ENCODE measurements at regions not wholly inside any gene's neighbourhood (a gene's known extent, or its start where the extent isn't known, plus 50 kb on each side); places are given as distances from the start of the nearest gene placed in this dataset.
A peak's percentile ranks its signal among the peaks of the same experiment; 100 is the strongest.

DNA sequence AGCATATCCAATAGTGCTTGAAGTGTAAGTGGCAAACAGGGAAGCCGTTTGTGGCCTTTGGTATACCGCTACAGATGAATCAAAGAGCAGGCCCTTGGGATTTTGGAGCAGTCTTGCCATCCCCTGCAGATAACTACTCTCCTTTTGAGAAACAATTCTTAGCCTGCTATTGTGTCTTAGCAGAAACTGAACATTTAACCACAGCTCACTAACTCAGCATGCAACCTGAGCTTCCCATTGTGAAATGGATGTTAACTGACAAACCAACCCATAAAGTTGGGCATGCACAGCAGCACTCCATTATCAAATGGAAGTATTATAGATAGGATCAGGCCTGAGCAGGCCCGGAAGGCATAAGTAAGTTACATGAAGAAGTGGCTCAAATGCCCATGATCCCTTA, 315.3 kb upstream of the PTGER4 start:
- 94% methylated on average over 3 of the region's 3 CpGs for WGBS
- H3K4me3 ChIP-seq (ENCODE audit: low read length) = no peak overlapping the region
- no peak for ATAC-seq

DNA sequence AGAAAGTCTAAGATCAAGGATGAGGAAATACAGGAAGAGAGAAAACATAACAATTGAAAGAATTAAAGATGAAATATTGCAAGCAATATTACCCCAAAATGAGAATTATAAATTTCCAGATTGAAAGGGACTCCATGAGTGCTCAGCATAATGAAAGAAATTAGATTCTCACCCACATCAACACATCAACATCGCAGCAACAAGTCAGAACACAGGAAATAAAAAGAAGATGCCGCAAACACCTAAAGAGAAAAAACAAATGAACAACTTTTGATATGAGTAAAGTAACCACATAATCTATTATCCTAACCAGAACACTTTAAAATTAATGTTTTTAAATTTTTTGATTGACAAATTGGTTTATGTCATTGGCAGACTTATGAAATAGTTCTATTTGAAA, 318.3 kb upstream of the PTGER4 start:
- Histone ChIP-seq H3K27ac (ENCODE audit: low read length) (no peak overlapping the region), H3K9me3 (ENCODE audit: control insufficient read depth, low read length) (peaks cover 5% of the 10 kb centered on the region), H3K27me3 (ENCODE audit: control insufficient read depth, insufficient read depth) (no peaks in the 10 kb centered on the region), H3K4me1 (ENCODE audit: control insufficient read depth, insufficient read depth, low read length) (peaks cover 1% of the 10 kb centered on the region), H3K4me3 (ENCODE audit: low read length) (no peak overlapping the region)
- ATAC-seq (no peak), DNase-seq (no peak)
- 96% methylated on average over 2 of the region's 2 CpGs for WGBS
- intact Hi-C loops (cut with DNase I) = no loop called here

More for the DNA sequence above, 315.3 kb upstream of the PTGER4 start:
- Histone ChIP-seq H3K4me1 (ENCODE audit: control insufficient read depth, insufficient read depth, low read length) (peaks cover 1% of the 10 kb centered on the region), H3K27me3 (ENCODE audit: control insufficient read depth, insufficient read depth) (no peaks in the 10 kb centered on the region), H3K9me3 (ENCODE audit: control insufficient read depth, low read length) (peaks cover 5% of the 10 kb centered on the region), H3K27ac (ENCODE audit: low read length) (no peak overlapping the region)
- DNase-seq = no peak
- intact Hi-C loops (cut with DNase I) = no loop called here

DNA sequence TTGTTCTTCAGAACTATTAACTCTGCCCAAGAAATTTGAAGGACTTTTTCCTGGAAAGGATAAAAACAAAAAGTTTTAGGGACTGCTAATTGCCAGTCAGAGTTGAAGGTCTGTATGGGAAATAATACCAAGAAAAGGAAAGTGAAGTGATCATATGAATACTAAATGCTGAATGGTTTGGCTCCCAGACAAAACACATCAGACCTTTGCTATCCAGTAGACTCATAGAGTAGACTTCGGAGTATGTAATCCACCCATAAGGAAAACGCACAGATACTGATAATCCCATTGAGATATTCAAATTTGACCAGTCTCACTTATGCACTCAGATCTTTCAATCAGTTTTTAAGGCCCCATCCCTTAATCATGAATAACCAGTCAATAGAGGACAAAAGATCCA, 319.0 kb upstream of the PTGER4 start:
- no peak for DNase-seq

DNA sequence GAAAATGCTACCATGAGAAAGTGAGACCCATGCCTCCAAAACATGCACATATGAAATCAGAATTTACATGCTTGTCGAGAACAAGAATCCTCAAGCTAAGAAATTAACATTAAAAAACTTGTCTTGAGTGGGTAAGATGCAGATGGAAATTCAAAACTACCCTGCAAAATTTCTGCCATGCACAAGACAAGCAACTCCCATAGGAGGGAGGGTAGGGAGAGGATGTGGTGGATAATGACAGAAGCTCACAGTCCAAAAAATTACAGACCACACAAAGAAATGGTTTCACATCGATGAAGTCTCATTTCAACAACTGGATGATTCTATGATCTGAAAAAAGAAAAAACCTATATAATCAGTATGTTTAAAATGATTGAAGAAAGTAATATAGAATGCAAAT, 319.9 kb upstream of the PTGER4 start:
- ATAC-seq = no peak
- H3K27me3 ChIP-seq (ENCODE audit: control insufficient read depth, insufficient read depth) = no peaks in the 10 kb centered on the region
- 83% methylated on average over 2 of the region's 2 CpGs for WGBS
- no peaks in the 10 kb centered on the region for H3K4me1 ChIP-seq (ENCODE audit: control insufficient read depth, insufficient read depth, low read length)
- DNase-seq = no peak
- intact Hi-C loops (cut with DNase I) = no loop called here
- peaks cover 3% of the 10 kb centered on the region for H3K9me3 ChIP-seq (ENCODE audit: control insufficient read depth, low read length)
- no peak overlapping the region for H3K27ac ChIP-seq (ENCODE audit: low read length)
- H3K4me3 ChIP-seq (ENCODE audit: low read length) = no peak overlapping the region

More for the DNA sequence above, 319.0 kb upstream of the PTGER4 start:
- Histone ChIP-seq H3K27me3 (ENCODE audit: control insufficient read depth, insufficient read depth) (no peaks in the 10 kb centered on the region), H3K27ac (ENCODE audit: low read length) (no peak overlapping the region), H3K4me1 (ENCODE audit: control insufficient read depth, insufficient read depth, low read length) (peaks cover 1% of the 10 kb centered on the region), H3K9me3 (ENCODE audit: control insufficient read depth, low read length) (peaks cover 5% of the 10 kb centered on the region), H3K4me3 (ENCODE audit: low read length) (no peak overlapping the region)
- 41% methylated on average over 2 of the region's 2 CpGs for WGBS
- intact Hi-C loops (cut with DNase I) = no loop called here
- ATAC-seq = no peak

DNA sequence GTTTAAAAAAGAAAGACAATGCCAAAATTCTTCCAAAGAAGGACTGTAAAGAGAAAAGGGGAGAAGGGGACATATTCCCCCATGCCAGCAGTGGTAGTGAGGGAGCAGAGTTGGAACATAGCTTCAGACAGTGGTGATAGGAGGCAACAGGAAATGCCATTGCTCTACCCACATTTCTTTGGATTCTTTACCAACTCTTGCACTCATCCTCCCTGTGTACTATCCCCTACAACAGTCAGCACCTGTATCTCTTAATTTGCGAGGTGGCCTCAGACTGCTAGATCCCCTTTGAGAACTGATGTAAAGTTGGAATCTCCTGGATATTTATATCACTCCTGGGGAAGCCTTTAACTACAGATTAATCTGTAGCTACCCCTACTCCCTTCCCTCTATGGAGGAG, 320.6 kb upstream of the PTGER4 start:
- peaks cover 5% of the 10 kb centered on the region for H3K9me3 ChIP-seq (ENCODE audit: control insufficient read depth, low read length)
- DNase-seq (no peak), ATAC-seq (no peak)
- no peak overlapping the region for H3K4me3 ChIP-seq (ENCODE audit: low read length)
- H3K4me1 ChIP-seq (ENCODE audit: control insufficient read depth, insufficient read depth, low read length) = no peaks in the 10 kb centered on the region
- 84% methylated on average over 1 of the region's 1 CpG for WGBS
- no peak overlapping the region for H3K27ac ChIP-seq (ENCODE audit: low read length)
- no peaks in the 10 kb centered on the region for H3K27me3 ChIP-seq (ENCODE audit: control insufficient read depth, insufficient read depth)
- intact Hi-C loops (cut with DNase I) = no loop called here

DNA sequence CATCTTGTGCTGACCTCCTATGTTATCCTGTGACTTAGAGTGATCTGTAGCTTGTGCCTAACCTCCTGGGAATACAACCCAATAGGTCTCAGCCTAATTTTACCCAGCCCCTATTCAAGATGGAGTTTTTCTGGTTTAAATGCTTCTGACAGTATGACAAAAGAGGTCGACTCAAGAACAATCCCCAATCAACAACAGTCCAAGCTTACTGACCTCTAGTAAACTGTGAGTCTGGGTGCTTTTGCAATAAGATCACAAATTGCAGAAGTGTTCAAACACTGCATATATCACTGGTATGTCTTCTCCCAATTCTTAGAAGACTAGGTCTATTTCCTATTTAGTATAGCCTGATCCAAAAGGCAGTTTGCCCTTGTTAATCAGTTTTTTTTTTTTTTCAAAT, 323.5 kb upstream of the PTGER4 start:
- no peak for ATAC-seq
- intact Hi-C loops (cut with DNase I) = no loop called here
- no peaks in the 10 kb centered on the region for H3K4me1 ChIP-seq (ENCODE audit: control insufficient read depth, insufficient read depth, low read length)
- H3K4me3 ChIP-seq (ENCODE audit: low read length) = no peak overlapping the region
- H3K27me3 ChIP-seq (ENCODE audit: control insufficient read depth, insufficient read depth) = no peaks in the 10 kb centered on the region
- H3K27ac ChIP-seq (ENCODE audit: low read length) = no peak overlapping the region
- peaks cover 3% of the 10 kb centered on the region for H3K9me3 ChIP-seq (ENCODE audit: control insufficient read depth, low read length)
- 77% methylated on average over 1 of the region's 1 CpG for WGBS
- no peak for DNase-seq

DNA sequence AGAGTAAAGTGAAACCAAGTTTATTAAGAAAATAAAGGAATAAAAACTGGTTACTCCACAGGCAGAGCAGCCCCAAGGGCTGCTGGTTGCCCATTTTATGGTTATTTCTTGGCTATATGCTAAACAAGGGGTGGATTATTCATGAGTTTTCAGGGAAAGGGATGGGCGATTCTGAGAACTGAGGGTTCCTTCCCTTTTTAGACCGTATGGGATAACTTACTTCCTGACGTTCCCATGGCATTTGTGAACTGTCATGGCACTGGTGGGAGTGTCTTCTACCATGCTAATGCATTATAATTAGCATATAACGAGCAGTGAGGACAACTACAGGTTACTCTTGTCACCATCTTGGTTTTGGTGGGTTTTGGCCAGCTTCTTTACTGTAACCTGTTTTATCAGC, 323.9 kb upstream of the PTGER4 start:
- no peak for DNase-seq
- no peak overlapping the region for H3K27ac ChIP-seq (ENCODE audit: low read length)
- peaks cover 3% of the 10 kb centered on the region for H3K9me3 ChIP-seq (ENCODE audit: control insufficient read depth, low read length)
- no peak overlapping the region for H3K4me3 ChIP-seq (ENCODE audit: low read length)
- intact Hi-C loops (cut with DNase I) = no loop called here
- no peak for ATAC-seq
- no peaks in the 10 kb centered on the region for H3K4me1 ChIP-seq (ENCODE audit: control insufficient read depth, insufficient read depth, low read length)
- H3K27me3 ChIP-seq (ENCODE audit: control insufficient read depth, insufficient read depth) = no peaks in the 10 kb centered on the region
- WGBS = 69% methylated on average over 4 of the region's 4 CpGs

DNA sequence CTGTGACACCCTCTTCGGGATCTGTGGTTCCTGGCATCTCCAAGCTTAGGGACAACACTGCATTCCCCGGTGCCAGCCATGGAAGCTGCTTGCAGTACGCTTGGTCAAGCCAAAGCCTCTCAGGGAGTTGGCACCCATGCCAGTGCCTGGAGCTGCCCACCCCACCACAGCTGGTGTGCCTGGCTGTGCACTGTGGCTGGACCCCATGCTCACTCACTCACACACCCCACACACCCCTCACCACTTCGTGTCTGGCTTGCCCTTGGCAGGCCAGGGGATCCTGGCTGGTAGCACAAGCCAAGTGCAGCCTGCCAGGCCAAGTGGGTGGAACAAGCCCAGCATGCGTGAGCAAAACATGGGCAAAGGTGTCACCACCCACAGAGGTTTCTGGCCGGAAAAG, 324.5 kb upstream of the PTGER4 start:
- DNase-seq (peak in 2 of 3 donors; percentile 33 to 36), ATAC-seq (no peak)
- intact Hi-C loops (cut with DNase I) = no loop called here
- Histone ChIP-seq H3K27me3 (ENCODE audit: control insufficient read depth, insufficient read depth) (no peaks in the 10 kb centered on the region), H3K9me3 (ENCODE audit: control insufficient read depth, low read length) (peaks cover 3% of the 10 kb centered on the region), H3K4me1 (ENCODE audit: control insufficient read depth, insufficient read depth, low read length) (no peaks in the 10 kb centered on the region), H3K4me3 (ENCODE audit: low read length) (no peak overlapping the region), H3K27ac (ENCODE audit: low read length) (no peak overlapping the region)
- WGBS = 89% methylated on average over 6 of the region's 6 CpGs

DNA sequence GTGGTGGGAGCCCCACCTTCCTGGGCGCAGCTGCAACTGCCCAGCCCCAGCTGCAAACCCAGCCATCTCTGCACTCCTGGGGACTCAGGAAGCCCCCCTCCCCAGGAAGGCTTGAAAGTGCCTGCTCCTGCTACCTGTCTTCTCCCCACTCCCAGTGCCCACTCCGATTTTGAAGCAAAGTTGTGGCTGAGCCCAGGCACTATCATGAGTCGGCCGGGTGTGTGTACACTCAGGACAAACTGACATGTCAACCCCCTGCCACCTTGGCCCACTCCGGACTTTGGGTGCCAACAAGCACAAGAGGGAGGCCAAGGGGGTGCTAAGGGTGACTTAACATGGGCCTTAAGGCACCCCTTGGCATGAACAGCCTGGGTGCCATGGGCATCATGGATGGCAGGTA, 325.5 kb upstream of the PTGER4 start:
- no peak overlapping the region for H3K4me3 ChIP-seq (ENCODE audit: low read length)
- ATAC-seq (no peak), DNase-seq (no peak)
- intact Hi-C loops (cut with DNase I) = no loop called here
- no peak overlapping the region for H3K27ac ChIP-seq (ENCODE audit: low read length)
- no peaks in the 10 kb centered on the region for H3K27me3 ChIP-seq (ENCODE audit: control insufficient read depth, insufficient read depth)
- peaks cover 3% of the 10 kb centered on the region for H3K9me3 ChIP-seq (ENCODE audit: control insufficient read depth, low read length)
- H3K4me1 ChIP-seq (ENCODE audit: control insufficient read depth, insufficient read depth, low read length) = no peaks in the 10 kb centered on the region
- 93% methylated on average over 5 of the region's 5 CpGs for WGBS

DNA sequence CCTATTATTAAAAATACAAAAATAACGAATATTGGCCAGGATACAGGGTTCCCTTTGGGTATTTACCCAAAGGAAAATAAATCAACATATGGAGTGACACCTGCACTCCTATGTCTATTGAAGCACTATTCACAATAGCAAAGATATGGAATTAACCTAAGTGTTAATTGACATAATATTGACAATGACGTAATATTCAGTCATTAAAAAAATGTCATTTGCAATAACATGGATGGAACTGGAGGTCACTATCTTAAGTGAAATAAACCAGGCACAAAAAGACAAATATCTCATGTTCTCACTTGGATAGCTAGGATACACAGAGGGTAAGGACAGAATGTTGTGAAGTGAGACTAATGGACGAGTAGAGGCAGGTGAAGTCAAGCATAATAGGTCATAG, 326.3 kb upstream of the PTGER4 start:
- no peak for ATAC-seq
- 83% methylated on average over 3 of the region's 3 CpGs for WGBS
- intact Hi-C loops (cut with DNase I) = no loop called here

DNA sequence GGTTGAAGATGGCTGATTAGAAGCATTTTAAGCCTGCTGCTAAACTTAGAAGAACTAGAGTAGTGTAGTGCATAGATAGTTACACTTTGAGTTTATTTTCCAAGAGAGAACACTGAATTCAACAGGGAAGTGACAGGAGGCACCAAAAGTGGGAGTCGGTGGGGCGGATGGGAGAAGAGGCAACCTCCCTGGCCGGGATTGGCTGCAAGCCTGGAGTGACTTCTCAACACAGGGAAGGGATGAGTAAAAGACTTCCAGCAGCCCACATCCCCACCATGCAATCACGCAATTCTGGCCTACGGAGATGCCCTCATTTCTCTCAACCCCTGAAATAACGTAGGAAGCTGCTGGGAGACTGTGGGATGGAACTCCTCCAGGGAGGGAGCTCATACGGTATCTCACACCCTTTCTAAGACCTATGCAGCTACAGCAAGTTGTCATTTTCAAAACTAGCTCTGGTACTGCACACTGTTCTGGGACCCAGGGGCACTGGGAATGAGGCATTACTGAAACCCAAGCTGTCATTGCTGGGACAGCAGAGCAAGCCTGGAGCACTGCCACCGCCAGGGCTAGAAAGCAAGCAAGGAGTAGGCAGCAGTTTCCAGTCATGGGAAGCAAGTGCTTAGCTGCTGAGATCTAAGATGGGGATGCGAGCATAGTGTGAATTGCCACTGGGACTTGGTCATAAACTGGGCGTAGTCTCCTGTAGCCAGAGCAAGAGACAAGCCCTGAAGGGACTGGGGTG, 331.6 kb upstream of the PTGER4 start:
- Histone ChIP-seq H3K27me3 (ENCODE audit: control insufficient read depth, insufficient read depth) (no peaks in the 10 kb centered on the region), H3K4me1 (ENCODE audit: control insufficient read depth, insufficient read depth, low read length) (no peaks in the 10 kb centered on the region), H3K9me3 (ENCODE audit: control insufficient read depth, low read length) (no peaks in the 10 kb centered on the region), H3K4me3 (ENCODE audit: low read length) (no peak overlapping the region), H3K27ac (ENCODE audit: low read length) (no peak overlapping the region)
- ATAC-seq (no peak), DNase-seq (no peak)
- 89% methylated on average over 10 of the region's 10 CpGs for WGBS
- intact Hi-C loops (cut with DNase I) = no loop called here

More for the DNA sequence above, 326.3 kb upstream of the PTGER4 start:
- no peak for DNase-seq
- no peak overlapping the region for H3K27ac ChIP-seq (ENCODE audit: low read length)
- peaks cover 3% of the 10 kb centered on the region for H3K9me3 ChIP-seq (ENCODE audit: control insufficient read depth, low read length)
- no peak overlapping the region for H3K4me3 ChIP-seq (ENCODE audit: low read length)
- H3K4me1 ChIP-seq (ENCODE audit: control insufficient read depth, insufficient read depth, low read length) = no peaks in the 10 kb centered on the region
- no peaks in the 10 kb centered on the region for H3K27me3 ChIP-seq (ENCODE audit: control insufficient read depth, insufficient read depth)

DNA sequence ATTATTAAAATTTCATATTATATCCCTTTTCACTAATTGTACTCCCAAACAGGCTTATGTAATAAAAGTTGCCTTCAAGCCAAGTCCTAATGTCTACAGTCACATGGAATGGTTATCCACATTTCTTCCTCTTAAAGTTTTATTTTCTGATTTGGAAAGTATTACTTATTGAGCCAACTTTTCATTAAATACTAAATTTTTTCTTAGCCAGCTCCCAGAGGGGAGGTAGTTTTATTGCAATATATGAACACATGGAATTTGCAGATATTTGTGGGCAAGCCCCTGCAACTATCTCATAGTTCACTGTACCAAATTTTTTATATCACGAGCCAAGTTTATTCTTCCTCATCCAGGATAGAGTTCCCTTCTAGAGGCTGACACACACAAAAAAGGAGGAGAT, 332.8 kb upstream of the PTGER4 start:
- 63% methylated on average over 1 of the region's 1 CpG for WGBS
- ATAC-seq (no peak), DNase-seq (no peak)
- Histone ChIP-seq H3K4me1 (ENCODE audit: control insufficient read depth, insufficient read depth, low read length) (no peaks in the 10 kb centered on the region), H3K27ac (ENCODE audit: low read length) (no peak overlapping the region), H3K9me3 (ENCODE audit: control insufficient read depth, low read length) (no peaks in the 10 kb centered on the region), H3K27me3 (ENCODE audit: control insufficient read depth, insufficient read depth) (no peaks in the 10 kb centered on the region), H3K4me3 (ENCODE audit: low read length) (no peak overlapping the region)
- intact Hi-C loops (cut with DNase I) = no loop called here

Data from right cardiac atrium (tissue), 5 donors.